GM21529 (cell line): ENCODE measurements at regions not wholly inside any gene's neighbourhood (a gene's known extent, or its start where the extent isn't known, plus 50 kb on each side); places are given as distances from the start of the nearest gene placed in this dataset.

ENCODE experiments used
- ATAC-seq: cut with Tn5 transposase; IDR thresholded peaks from one replicate; pipeline ENCODE4 v1.9.1; 2021; ENCODE audit not compliant: unreplicated experiment

DNA sequence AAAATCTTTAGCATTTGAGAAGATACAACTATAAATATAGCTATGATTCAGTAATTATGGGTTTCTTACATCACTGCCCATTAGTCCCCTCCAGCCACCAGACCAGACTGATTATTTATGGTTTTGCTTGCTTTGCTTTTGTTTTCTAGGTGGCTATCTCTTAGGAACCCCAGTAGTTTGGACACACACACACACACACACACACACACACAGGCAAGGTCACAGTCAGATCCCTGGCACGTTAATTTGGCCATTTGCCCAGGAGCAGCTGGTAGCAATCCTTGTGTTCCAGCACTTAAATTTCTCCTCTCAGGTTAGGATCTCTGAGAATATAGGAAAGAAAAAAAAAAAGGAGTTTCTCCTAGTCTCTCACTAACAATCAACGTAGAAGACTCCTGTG, 90.2 kb upstream of the RESF1 start:
- no peak for ATAC-seq

DNA sequence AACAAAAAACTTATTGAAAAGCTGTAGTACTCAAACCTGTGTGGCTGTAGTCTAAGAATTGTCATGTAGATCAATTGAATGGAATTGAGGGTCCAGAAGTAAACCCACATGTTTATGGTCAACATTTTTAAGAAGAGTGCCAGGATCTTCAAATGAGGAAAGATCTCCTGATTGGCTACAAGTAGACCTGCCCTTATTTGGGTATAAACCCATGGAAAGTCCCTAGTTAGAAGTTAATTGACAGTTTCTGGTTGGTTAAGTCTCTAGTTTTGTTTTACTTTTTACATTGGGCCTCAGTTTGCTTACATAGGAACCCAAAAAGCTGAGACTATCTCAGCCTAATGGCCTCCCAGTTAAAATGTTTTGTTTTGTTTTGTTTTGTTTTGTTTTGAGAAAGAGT, 91.9 kb upstream of the RESF1 start:
- ATAC-seq, result no peak

DNA sequence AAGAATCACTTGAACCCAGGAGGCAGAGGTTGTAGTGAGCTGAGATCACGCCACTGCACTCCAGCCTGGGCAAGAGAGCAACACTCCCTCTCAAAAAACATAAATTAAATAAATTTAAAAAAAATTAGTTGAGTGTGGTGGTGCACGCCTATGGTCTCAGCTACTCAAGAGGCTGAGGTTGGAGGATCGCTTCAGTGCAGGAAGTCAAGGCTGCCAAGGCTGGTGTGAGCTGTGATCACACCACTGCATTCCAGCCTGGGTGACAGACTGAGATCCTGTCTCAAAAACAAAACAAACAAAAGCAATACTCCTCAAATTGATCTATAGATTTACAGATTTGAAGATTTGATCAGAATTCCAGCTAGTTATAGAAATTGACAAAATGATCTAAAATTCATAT, 92.7 kb upstream of the RESF1 start:
- ATAC-seq, result no peak

DNA sequence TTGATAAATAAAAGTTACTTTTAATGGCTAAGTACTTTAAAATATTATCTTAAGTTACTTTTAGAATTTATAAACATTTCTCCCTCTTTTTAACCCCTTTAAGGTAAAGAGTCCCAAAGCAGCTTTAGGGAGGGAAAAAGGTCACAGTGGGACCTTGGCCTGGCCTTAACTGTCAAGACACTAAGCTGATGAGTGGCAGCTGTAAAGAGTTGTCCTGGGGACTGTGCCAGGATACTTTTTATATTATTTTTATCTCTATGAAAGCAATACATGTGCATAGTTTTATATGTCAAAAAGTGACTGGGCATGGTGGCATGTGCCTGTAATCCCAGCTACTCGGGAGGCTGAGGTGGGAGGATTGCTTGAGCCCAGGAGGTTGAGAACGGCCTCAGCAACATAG, 94.2 kb upstream of the RESF1 start:
- no peak for ATAC-seq

DNA sequence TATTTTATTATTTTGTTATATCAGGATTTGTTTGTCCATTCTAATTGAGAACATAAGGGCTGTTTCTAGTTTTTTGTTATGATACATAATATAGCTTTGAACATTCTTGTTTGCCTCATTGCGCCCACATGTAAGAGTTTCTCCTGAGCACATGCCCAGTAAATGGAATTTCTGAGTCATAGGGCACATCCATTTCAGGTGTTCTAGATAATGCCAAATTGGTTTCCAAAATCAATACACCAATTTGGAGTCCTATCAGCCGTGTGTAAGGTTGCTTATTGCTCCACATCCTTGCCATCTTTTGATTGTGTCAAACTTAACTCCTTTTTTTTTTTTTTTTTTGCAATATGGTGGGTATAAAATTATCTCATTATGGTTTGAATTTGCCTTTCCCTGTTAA, 97.9 kb upstream of the RESF1 start:
- no peak for ATAC-seq

DNA sequence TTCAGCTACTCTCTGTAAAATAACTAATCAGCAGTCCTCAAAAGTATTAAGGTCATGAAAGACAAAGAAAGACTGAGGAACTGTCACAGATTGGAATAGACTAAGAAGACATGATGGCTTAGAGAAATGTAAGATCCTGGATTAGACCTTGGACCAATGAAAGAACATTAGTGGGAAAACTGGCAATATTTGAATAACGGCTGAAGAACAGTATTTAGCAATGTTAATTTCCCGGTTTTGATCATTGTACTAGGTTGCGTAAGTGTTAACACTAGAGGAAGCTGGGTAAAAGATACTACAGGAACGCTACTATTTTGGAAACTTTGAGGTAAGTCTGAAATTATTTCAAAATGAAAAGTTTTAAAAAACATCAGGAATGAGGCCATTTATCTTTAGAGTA, 98.8 kb upstream of the RESF1 start:
- ATAC-seq, result no peak

DNA sequence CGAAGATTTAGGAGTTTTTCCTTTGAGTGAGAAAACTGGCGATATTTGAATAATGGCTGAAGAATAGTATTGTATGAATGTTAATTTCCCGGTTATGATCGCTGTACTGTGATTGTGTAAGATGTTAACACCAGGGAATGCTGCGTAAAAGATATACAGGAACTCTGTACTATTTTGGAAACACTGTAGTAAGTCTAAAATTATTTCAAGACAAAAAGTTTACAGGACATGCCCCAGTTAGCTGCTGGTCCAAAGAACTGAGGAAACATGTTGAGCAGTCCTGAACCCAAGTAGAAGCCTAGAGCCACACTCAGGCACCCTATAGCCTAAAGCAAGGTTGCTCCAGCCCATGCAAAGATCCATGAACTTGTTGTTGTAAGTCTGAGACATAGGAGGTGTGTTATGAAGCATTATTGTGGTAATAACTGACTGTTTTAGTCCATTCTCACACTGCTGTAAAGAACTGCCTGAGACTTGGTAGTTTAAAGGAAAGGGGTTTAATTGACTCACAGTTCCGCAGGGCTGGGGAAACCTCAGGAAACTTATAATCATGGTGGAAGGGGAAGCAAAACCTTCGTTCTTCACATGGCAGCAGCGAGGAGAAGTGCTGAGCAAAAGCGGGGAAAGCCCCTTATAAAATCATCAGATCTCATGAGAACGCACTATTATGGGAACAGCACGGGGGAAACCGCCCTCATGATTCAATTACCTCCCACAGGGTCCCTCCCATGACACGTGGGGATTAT, 99.8 kb upstream of the RESF1 start:
- ATAC-seq, result no peak

DNA sequence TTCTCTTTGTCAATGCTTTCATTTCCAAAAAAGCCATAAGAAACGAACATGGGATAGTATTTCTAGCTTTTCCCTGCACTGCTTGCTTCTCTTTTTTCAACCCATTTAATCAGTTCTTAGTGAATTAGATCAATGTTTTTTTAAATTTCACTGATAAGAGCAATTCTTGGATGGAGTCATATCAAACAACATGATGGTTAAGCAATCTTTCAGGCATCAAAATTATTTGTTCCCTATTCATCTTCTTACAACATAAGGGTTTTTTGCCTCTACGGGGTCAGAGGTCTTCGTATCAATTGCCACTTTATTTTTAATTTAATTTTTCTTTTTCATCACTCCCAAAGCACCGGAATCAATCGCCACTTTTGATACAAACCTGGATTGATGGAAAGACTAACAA, 103.8 kb upstream of the RESF1 start:
- no peak for ATAC-seq

DNA sequence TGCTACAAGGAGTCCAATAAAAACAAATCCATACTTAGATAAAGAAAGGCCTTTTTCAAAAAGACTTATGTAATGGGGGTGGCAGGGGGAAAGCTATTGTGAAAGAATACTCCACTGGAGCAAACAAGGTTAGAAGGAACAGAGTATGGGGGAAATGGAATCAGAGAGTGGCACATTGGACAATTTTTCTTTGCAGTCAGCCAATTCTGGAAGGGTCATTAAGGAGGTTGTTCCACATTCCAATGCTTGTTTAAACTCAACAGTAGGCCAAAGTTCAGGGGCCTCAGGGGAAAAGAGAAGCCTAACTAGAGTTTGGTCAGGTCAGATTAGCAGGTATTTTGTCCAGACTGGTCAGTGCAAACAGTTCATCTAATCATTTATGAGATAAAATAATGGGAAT, 105.2 kb upstream of the RESF1 start:
- no peak for ATAC-seq

DNA sequence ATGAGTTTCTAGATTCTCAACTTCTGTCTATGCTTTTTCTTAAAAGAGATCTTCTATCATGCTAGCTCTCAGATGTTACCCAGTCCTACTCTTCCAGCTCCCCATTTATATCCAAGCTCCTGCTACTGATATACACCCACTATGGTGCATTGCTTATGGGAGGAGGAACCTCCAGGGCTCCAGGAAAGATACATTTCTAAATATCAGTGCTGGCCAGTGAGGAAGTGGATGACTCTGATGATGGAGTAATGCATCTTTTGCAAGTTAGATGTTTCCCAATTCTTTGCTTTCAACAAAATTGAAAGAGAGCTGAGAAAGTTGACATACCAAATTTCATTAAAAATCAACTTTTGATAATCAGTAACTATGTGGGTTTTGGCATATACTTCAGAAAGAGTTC, 105.7 kb upstream of the RESF1 start:
- no peak for ATAC-seq

DNA sequence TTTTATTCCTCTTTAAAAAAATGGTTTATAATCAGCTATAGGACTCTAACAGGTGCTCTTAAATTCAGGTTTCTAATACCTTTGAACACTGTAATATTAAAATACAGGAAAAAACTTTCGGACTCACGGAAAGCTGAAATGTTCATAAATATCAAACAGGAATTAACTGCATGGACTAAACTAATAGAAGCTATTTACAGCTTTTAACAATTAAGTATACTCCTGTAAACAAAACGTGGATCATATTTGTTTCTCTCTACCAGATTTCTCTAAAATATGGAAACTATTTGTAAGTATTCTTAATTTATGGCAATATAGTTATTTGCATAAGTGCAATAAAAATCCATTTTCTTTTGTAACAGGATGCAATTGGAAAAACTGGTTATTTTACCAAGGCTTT, 108.9 kb upstream of the RESF1 start:
- ATAC-seq, result no peak

DNA sequence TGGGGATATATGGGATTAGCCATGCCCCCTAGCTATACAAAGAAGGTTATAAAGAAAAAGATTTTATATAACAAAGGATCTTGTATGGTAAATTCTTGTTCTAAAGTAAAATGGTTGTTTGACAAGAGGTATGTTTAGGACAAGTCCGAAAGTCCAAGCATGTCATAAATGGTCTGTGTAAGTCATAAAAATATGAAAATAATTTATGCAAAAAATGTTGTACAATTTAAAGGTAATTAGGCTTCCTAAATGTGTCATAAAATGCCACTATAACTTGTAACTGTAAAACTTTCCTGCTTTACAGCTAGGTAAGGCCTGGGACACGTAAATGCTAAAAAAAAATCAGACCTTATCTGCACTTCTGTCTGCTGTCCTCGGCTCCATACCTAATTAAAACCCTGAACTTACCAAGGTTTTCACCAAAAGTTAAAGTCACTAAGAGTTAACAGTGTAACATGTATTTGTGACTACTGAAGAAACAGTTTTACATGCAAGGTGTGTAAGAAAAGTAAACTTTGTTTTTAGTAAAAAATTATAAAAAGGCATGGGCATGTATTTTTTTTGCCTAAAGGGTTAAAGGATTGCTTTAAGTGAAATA, 110.0 kb upstream of the RESF1 start:
- no peak for ATAC-seq

DNA sequence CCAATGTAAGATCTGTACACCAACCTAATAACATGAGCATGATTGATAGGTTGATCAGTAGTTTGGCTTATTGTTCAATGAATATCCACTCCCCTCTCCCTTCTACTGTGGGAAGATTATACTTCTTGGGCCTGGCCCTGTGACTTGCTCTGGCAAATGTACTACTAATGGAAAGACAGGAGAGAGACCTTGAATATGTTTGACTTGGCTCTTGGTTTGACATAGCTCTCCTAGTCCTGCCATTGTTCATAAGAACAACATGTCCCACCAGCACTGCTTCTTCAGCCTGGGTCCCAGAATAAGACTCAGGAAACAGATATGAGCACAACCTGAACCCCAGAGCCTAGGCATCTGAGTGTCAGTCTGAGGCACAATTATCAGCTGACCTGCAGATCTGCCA, 112.8 kb upstream of the RESF1 start:
- ATAC-seq, result no peak

DNA sequence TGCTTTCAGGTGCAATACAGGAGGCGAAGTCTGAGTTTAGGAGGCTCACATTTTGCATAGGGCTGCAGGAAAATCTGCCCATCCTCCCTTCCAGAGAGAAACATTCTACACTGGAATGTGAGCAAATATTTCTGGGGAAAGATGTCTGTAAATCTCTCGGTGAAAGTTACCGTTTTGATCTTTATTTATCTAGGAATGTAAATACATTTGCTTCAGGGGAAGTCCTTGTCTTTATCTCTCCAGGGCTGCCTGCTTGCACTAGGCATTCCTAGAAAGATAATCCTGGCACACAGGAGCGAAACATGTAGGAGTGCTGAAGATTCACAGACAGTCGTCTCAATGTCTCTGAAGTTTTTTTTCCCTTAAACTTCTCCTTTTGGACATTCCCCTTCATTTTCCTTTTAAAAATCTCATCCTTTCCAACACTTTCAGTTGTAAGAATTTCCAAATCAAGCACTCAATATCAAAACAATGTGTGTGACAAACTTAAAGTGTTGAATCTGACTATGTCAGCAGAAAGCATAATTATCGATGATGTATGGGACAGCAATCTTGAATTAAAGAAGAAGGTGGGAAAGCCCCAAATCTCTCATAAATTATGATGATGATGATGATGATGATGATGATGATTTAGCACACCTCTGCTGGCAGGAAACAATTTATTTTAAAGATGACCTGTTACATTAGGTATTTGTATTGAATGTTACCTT, 113.4 kb upstream of the RESF1 start:
- no peak for ATAC-seq

DNA sequence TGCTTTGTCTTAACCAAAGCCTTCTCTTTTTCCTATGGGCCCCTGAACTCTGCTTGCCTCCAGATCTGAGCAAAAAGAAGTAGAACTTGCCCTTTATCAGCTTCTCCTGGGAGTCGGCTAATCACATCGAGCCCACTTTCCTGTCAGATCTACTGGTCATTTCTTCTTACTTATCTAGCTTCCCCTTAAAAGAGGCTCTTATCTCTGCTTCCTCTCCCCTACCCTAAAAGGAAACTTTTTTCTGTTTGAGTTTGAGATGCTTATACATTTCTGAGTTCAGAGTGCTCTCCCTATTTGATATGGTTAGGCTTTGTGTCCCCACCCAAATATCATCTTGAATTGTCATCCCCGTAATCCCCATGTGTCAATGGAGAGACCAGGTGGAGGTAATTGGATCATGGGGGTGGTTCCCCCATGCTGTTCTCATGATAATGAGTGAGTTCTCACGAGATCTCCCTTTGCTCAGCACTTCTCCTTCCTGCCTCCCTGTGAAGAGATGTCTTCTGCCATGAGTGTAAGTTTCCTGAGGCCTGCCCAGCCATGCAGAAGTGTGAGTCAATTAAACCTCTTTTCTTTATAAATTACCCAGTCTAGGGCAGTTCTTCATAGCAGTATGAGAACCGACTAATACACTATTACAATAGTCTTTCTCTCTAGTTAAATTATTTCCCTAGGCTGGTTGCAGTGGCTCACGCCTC, 114.7 kb upstream of the AMN1 start:
- ATAC-seq, result no peak

DNA sequence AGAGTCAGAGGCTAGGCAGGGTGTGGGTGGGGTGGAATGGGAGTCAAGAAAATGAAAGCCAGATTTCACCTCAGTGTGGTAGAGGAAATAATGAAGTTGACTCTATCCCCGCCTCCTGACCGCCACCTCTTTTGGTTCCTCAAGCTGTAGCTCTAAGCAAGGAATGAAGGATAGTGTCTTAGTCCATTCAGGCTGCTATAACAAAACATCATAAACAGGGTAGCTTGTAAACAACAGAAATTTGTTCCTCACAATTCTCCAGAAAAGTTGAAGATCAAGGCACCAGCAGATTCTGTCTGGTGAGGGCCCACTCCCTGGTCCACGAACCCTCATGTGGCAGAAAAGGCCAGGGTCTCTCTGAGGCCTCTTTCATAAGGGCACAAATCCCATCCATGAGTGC, 109.1 kb upstream of the AMN1 start:
- no peak for ATAC-seq

DNA sequence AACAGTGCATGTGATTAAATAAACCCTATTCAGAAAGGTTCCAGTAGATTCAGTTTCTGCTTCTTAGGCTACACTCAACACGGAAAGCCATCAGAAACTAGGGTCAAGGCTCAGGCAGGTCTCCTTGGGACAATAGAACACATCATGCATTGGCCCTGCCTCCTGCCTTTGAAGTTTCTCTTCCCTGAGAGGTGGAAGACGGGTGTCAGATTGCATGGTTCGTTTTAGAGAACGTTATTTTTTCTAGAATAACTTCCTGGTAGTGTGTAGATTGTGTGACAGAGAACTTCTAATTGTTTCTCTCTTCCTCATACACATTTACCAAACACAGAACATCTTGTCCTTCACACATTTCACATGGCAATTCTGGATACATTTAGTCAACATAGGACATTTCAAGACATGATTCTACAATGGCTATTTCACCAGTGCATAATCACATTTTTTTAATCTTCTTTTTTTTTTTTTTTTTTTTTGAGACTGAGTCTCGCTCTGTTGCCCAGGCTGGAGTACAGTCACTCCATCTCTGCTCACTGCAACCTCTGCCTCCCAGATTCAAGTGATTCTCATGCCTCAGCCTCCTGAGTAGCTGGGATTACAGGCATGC, 106.6 kb upstream of the AMN1 start:
- ATAC-seq, result no peak

DNA sequence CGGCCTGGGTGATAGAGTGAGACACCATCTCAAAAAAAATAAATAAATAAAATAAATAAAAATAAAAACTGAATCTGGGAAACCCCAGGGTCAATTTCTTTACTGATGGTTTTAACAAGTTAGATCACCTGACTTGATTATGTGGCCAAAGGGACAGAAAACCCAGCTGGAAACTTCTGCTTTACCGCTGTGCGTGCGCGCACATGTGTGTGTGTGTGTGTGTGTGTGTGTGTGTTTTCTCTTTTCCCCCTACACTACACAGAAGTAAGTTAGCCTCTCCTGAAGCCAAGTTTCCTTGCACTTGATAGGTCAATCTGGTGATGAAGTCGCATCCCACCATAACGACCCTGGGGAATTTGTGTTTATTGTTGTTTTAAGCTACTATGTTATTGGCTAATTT, 105.3 kb upstream of the AMN1 start:
- no peak for ATAC-seq

DNA sequence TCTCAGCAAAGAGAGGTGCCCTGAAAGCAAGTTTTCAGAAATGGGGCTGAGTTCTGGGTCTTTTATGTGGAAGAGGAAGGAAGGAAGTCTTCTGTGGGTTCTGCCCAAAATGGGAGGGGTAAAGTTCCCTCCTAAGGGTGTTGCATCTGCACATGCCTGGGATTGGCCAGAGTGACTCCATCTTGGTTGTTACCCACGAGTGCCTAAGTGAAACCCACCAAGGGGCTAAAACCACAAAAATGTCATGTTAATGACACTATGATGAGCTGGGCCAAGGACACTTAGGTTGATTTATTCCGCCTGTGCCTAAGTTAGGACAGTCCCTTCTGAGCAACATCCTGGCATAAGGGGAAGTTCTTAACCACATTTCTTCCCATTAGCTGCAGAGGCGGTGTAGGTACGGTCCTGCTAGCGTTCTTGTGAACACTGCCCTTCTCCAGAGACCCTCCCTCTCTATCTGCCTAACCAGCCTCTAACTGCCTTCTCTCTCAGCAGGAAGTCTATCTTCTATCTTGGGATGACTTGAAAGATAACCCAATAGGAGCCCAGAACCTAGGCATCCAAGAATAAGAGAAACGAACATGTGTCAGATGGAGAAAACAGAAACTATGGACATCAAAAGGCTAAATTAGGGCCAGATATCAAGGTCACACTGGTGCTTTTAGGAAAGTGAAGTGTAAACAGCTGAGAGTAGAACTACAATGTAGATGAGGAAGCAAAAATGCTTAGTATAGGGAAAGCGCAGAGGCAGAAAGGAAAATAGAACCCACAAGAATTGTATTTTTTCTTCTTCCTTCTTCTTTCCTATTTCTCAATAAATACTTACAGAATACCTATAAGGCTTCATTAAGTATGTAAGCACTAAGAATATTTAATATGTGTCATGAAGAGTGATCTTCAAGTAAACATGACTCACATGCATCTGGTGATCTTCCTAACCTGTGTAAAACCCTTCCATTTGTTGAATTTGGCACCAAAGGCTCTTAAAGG, 104.2 kb upstream of the AMN1 start:
- ATAC-seq, result peak; percentile 82

DNA sequence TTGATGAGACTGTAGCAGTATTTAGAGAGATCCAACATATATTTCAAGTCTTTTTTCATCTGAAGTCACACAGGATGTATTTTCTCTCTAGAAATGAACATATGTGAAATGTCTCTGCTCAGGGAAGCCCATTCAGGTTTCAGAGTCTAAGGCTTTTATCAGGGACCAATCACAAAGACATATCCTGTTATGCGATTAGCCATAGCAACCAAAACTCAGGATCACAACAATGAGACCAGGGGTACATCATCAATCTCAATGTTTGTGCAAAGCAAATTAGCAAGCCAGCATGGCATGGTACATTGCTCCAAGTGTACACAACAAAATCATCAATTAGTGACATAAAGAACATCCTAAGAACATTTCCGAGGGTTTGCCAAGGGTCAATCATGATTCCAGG, 99.2 kb upstream of the AMN1 start:
- ATAC-seq, result no peak
